Astrocyte (in vitro differentiated cells and primary cell): ENCODE measurements at regions not wholly inside any gene's neighbourhood (a gene's known extent, or its start where the extent isn't known, plus 50 kb on each side); places are given as distances from the start of the nearest gene placed in this dataset.

Experiments used
- CTCF ChIP-seq: IDR thresholded peaks from 2 replicates; pipeline ENCODE4 v1.5.1; 2011; ENCODE audit warnings: low read depth, mild to moderate bottlenecking, inconsistent platforms, low read length, moderate library complexity; ENCODE audit not compliant: insufficient read depth
- EZH2 ChIP-seq: IDR thresholded peaks from 2 replicates; pipeline ENCODE4 v1.6.1; 2012; ENCODE audit warnings: mild to moderate bottlenecking, low read length, inconsistent platforms; ENCODE audit not compliant: insufficient read depth

GRCh38 chr9:23073136-23073535 lies 626.5 kb downstream of the DMRTA1 start:
- TF ChIP-seq CTCF (no peak), EZH2 (no peak)
